NOMO-1 treated with dmso at 0.1 percent for 144 hours (cell line): ENCODE measurements at regions not wholly inside any gene's neighbourhood (a gene's known extent, or its start where the extent isn't known, plus 50 kb on each side); places are given as distances from the start of the nearest gene placed in this dataset.
"Not testable (repeated sequence)": the region's sequence is repeated elsewhere in the genome, so short reads cannot be mapped to it uniquely, and the experiment has no call there.

Source experiments
- DNase-seq: peaks from one replicate; lab custom pipeline; 2025; ENCODE audit not compliant: unreplicated experiment; lab: John Stamatoyannopoulos, UW

DNA sequence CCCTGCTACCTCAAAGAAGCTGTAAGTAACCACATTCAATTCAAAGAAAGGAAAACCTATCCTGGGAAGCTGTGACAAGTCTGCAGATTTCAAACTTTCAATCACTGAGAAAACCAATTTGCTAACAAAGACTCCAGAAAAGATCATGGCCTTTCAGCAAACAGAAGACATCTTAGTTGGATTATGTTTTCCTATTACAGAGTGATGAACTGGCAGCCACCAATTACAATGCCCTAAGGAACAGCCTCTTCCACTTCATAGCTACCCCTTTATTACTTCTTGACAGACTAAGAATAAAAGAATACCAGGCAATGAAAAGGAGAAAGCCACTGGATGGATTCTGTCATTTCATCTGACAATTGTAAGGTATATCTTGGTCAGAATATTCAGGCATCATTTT, 128.2 kb upstream of the RASEF start:
- DNase-seq, result no peak

- not testable (repeated sequence) for DNase-seq
Measured at GRCh38 chr9:83189026-83189425, 126.1 kb upstream of the RASEF start.

- DNase-seq, result peak; percentile 0
Measured at GRCh38 chr9:83188277-83188676, 125.3 kb upstream of the RASEF start.

DNA sequence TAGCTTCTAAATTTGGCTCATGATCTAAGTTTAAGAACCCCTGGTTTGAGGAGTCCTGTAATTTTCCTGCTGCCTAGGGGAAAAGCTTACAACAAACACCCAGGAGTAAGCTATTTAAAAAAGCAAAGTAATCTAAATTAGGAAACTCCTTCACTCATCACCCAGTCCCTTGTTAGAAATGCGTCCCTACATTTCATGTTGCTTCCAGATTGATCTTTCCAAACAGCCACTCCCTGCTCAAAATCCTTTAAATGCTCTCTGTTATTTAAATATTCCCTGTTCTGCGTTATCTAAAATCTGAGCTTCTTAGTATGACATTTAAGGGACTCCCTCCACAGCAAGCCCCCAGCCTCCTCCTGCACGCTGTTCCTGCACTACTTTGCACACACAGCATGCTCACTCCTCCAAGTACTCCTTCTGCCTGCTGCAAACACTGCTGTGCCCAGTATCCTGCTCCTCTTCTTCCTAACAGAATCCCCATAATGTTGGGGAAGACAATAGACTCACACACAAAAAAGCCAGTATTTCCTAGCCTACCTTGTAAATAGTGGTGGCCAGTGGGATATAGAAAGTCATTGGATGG, 123.3 kb upstream of the RASEF start:
- DNase-seq, result no peak

DNA sequence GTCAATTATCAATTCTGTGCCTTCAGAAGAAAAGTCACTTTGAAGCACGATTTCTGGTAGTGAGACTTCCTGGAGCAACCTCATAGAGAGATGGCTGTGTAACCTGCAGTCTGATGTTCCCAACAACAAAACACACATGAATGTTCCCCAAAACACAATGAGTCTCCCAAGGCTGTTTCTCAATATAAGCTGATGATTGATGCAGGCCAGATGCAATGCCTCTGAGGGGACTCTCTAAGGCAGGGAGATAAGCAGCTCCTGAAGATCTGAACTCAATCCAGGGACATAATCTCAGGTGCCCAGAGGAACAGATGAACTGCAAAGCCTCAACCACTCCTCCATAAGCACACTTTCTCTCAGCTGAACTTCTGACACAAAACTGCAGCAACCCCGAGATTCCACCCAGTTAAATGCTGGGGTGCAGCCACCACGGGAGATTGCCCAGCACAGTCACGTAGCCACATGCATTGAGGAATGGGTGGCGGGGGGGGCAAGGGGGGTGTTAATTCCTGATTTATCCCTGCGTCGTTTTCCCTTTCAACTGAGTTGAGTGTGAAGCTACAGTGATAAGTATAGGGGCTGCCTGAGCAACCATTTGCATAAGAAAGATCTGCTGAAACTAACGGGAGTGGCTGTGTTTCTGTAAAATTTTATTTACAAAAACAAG, 122.7 kb upstream of the RASEF start:
- DNase-seq, result no peak

- no peak for DNase-seq
Measured at GRCh38 chr9:83183621-83184020, 120.7 kb upstream of the RASEF start.

DNA sequence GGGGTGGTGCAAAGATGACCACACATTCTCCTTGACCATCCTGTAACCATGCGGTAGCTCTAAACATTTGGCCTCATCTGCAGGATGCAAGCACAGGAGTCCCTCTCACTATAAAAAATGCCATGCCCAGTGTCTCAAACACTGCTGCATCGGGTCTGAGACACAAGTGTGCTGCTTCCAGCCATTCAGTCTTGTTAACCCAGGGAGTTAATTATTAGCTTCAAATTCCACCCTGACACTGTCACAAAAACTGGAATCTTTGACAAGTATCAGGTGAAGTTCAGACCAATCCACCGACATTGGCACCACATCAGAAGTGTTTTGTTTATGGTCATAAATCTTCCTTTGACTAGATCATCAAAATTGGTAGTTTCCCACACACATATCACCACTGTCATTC, 119.1 kb upstream of the RASEF start:
- DNase-seq, result no peak

- DNase-seq, result no peak
Measured at GRCh38 chr9:83178717-83179116, 115.8 kb upstream of the RASEF start.

DNA sequence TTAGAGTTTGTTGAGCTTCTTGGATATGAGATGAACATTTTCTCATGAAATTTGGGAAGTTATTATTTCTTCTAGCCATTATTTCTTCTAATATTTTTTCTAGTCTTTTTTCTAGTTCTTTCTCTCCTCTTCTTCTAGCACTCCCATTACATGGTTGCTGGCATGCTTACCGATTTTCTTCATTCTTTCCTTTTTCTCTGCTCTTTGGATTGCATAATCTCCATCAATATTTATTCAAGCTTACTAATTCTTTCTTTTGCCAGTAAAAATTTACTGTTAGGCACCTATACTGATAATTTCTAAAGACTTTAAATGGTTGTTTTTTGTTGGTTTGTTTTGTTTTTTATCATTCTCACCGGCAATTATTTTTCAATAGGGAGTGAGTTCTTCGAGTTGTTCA, 114.8 kb upstream of the RASEF start:
- DNase-seq, result no peak

GRCh38 chr9:83167126-83167525, 104.2 kb upstream of the RASEF start:
- no peak for DNase-seq

- no peak for DNase-seq
Measured at GRCh38 chr9:83166372-83166771, 103.4 kb upstream of the RASEF start.

GRCh38 chr9:83155733-83156132, 92.8 kb upstream of the RASEF start:
- no peak for DNase-seq

DNA sequence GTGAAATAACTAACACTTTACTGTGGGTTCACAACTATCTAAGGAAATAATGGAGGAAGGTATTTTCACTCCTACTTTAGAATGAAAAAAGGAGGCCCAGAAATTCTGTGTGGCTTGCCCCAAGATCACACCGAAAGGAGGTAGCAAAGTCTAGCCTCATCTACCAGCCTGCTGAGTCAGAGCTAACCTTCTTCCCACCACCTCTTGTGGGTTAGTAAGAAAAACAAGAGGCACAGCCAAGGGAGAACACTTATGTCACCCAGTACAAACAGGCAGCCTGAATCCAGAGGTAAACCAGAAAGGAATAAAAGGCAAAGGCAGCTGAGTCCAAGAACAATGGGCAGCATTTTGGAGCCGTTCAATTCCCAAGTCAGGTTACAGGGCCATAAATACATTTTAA, 91.9 kb upstream of the RASEF start:
- no peak for DNase-seq

DNA sequence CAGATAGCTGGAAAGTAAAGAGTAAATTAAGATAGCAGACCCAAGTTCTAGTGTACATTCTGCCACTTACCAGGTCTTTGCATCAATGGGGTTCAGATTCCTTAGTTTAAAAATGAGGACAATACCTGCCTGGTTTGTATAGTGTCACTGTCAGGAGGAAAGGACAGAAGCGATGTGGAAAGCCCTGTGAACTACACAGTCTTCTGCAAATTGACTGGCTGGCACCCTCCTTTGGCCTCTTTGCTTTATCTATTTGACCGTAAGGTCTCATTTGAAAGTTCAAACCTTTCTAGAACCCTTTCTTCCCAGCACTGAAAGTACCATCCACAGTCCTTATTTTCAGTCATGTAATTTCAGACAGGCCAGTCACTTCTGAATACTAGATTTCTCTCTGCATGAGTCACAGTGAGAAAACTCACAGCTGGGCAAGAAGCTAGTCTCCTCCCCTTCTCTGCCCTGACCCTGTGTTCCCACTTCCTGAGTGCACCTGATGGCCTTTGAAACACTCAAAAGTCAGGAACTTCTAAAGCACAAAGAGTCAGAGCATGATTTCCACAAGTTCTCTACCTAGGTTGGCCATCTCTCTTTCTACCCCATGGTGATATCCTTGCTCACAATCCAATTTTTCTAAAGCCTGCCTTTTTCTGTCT, 91.3 kb upstream of the RASEF start:
- DNase-seq, result no peak

DNA sequence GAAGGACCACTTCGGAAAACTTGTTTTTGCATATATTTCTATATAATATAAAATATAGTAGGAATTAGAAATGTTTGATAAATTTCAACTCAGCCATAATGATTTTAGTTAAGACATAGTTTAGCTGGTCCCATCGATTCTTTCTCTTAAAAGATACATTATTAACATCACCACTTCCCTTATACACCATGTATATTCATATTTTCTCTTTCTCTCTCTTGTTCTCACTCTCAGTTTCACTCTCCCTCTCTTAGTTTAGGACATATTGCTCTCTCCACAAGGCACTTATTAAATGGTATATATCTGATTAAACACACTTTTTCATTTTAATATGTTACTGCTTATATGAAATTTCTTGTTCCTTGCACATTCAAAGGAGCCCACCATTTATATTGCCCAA, 90.1 kb upstream of the RASEF start:
- DNase-seq, result no peak

GRCh38 chr9:83151627-83152137, 88.7 kb upstream of the RASEF start:
- DNase-seq, result no peak

GRCh38 chr9:83147315-83148149, 84.6 kb upstream of the RASEF start:
- no peak for DNase-seq

DNA sequence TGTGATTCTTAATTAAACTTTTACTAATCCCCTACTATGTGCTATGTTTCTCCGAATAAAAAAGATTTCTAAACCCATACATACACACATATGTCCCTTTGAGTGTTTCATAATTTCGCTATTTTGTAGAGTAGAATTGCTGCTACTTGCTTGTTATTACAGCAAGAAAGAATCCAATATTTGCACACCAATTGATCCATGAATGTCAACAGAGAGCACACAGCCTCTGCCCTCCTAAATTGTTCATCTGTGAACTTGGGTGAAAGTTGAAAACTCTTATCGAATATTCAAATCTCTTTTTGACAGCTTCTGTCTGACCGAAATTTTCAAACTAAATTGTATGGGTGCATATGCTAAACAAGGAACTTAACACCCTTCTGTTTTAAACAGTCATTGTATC, 83.4 kb upstream of the RASEF start:
- no peak for DNase-seq

DNA sequence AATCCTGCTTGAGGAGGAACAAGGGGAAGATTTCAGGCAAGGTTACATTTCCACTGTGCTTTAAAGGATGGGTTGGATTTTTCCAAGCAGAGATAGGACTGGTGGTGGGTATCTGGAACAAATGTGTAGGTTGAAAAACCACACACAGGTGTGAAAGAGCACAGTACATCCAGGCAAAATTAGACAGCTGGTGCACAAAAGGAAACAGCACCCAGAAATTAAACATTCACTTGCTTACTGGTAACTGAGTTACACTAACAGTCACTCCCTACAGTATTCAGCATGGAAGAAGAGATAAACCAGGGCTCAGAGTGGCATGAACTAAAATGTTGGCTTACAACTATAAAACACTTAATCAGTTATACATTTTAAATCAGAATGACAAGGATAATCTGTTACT, 81.5 kb upstream of the RASEF start:
- no peak for DNase-seq

GRCh38 chr9:83142389-83142788, 79.4 kb upstream of the RASEF start:
- DNase-seq, result no peak

DNA sequence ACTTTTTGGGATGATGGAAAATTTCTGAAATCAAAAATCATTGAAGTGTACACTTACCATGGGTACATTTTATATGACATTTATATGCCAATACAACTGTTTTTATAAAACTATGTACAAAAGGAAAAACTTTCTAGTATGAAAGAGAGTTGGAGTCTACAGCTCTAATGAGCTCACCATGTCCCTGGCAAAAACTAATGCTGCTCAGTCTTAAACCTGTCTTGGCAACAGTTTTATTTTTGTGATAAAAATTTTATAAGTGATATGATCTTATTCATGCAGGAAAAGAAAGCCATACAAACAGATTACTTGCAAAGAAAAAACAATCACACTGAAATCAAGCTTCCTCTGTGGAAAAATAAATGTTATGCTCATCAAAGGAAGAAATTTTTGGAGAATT, 78.9 kb upstream of the RASEF start:
- DNase-seq, result no peak

DNA sequence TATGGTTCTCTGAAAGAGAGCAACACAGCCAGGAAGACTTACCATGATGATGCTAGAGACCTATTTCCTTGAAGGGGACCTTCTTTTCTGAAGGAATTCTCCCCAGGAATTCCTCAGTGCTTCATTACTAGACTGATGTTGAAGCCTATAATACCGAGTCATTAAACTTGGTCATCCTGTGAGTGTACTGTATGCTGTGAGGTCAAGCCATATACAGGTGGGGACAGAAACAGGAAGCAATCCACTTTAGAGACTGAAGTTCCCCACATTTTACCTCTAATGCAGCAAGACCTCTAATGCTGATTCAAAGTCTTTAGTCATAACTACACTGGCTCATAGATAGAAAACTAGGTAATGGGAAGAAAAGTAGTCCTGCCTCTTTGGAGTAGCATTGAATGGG, 77.1 kb upstream of the RASEF start:
- no peak for DNase-seq
